K562 (cell line): ENCODE measurements at regions not wholly inside any gene's neighbourhood (a gene's known extent, or its start where the extent isn't known, plus 50 kb on each side); places are given as distances from the start of the nearest gene placed in this dataset.

Experiments
- ATAC-seq: fragments of 200-7000 bp; cut with Tn5 transposase; 3 replicates; pipeline ENCODE4 v1.9.1; 2020; ENCODE audit warnings: moderate library complexity
- BruUV-seq: library from RNA; stranded (reverse); fragments of 400-500 nt; replicated peaks from 2 replicates; lab custom pipeline; 2021; lab: Mats Ljungman, UMichigan
- CTCF ChIA-PET: fragments of 300-600 bp; formaldehyde crosslinking; extraction: SDS; loops from one replicate; lab custom pipeline; 2021; ENCODE audit warnings: low intra/inter-chr PET ratio; lab: Yijun Ruan, JAX
- POLR2A ChIA-PET: fragments of 300-600, 350-650 bp; sonication (Branson Sonifier 250); formaldehyde crosslinking; extraction: SDS; loops from one replicate; lab custom pipeline; 2021; ENCODE audit warnings: antibody characterized with exemption, inconsistent platforms; lab: Yijun Ruan, JAX
- DNase-seq, 4 experiments: peaks; one replicate each; pipeline versions ENCODE4 v3.0.0 to v3.0.0-alpha.2; 2011 to 2018; ENCODE audit warnings: low spot score in 3 of 4, mixed read lengths in 3 of 4; ENCODE audit errors: extremely low read depth in 1 of 4
- FAIRE-seq: peaks from 2 replicates; lab custom pipeline; 2011; peaks lifted over from hg19 to GRCh38; lab: Jason Lieb, UNC
- H2AFZ ChIP-seq: 2 replicates; pipeline ENCODE4 v1.6.0; 2011; ENCODE audit warnings: low read depth, low read length, control low read depth, inconsistent platforms
- H3K27ac ChIP-seq: fragments of 200-600 bp; 3 replicates; pipeline ENCODE4 v1.8.0; 2011; ENCODE audit warnings: low read depth, mild to moderate bottlenecking, control low read depth, inconsistent platforms, low read length, moderate library complexity, mixed read lengths; ENCODE audit errors: extremely low read depth
- H3K27me3 ChIP-seq, 2 experiments: fragments of 300-600 bp in 1 of 2; 2 replicates in 1 of 2; 3 replicates in 1 of 2; pipeline versions ENCODE4 v1.6.0 to v1.8.0; 2011; ENCODE audit warnings: inconsistent platforms in 2 of 2, low read length in 2 of 2, mild to moderate bottlenecking in 1 of 2, mixed read lengths in 1 of 2, moderate library complexity in 1 of 2; ENCODE audit not compliant: control insufficient read depth in 2 of 2, insufficient read depth in 2 of 2
- H3K36me3 ChIP-seq: fragments of 300-600 bp; 3 replicates; pipeline ENCODE4 v1.8.0; 2011; ENCODE audit warnings: mild to moderate bottlenecking, low read length, inconsistent platforms; ENCODE audit not compliant: control insufficient read depth, insufficient read depth
- H3K4me1 ChIP-seq, 2 experiments: fragments of 200-600 bp in 1 of 2; replicated peaks in 1 of 2; 2 replicates in 1 of 2; 3 replicates in 1 of 2; pipeline versions ENCODE4 v1.5.1 to v1.8.0; 2011; ENCODE audit warnings: inconsistent platforms in 2 of 2, low read length in 2 of 2, mild to moderate bottlenecking in 1 of 2, mixed read lengths in 1 of 2, moderate library complexity in 1 of 2; ENCODE audit not compliant: control insufficient read depth in 2 of 2, insufficient read depth in 2 of 2
- H3K4me2 ChIP-seq: 2 replicates; pipeline ENCODE4 v1.6.1; 2011; ENCODE audit warnings: low read length, control low read depth, inconsistent platforms, mixed read lengths; ENCODE audit not compliant: insufficient read depth
- H3K4me3 ChIP-seq: fragments of 200-600 bp; sonication (generic), shearing (Covaris generic); 2 replicates; pipeline ENCODE4 v1.5.1; 2016; ENCODE audit warnings: control low read depth, inconsistent platforms
- H3K79me2 ChIP-seq: fragments of 200-600 bp; 3 replicates; pipeline ENCODE4 v1.8.0; 2011; ENCODE audit warnings: low read length, inconsistent platforms; ENCODE audit not compliant: control insufficient read depth, insufficient read depth
- H3K9ac ChIP-seq, 2 experiments: 2 replicates each; pipeline versions ENCODE4 v1.6.0 to v1.6.1; 2011; ENCODE audit warnings: low read depth in 2 of 2, low read length in 2 of 2, control low read depth in 1 of 2, inconsistent platforms in 1 of 2, mild to moderate bottlenecking in 1 of 2, mixed read lengths in 1 of 2; ENCODE audit not compliant: insufficient read depth in 1 of 2
- H3K9me1 ChIP-seq: one replicate; pipeline ENCODE4 v1.6.0; 2011; ENCODE audit warnings: inconsistent platforms, mild to moderate bottlenecking, low read length, moderate library complexity; ENCODE audit not compliant: control insufficient read depth, insufficient read depth
- H3K9me3 ChIP-seq: replicated peaks from 2 replicates; pipeline ENCODE4 v1.5.1; 2011; ENCODE audit warnings: low read depth, low read length, inconsistent platforms; ENCODE audit not compliant: control insufficient read depth, insufficient read depth
- H4K20me1 ChIP-seq: replicated peaks from 2 replicates; pipeline ENCODE4 v1.6.1; 2011; ENCODE audit warnings: low read length, inconsistent platforms, mixed read lengths; ENCODE audit not compliant: control insufficient read depth, insufficient read depth
- GTF2A2 ChIP-seq: IDR thresholded peaks from 2 replicates; pipeline ENCODE4 v1.6.1; 2016; ENCODE audit warnings: mild to moderate bottlenecking, missing genetic modification characterization, missing compliant biosample characterization
- HDGF ChIP-seq: fragments of 450-650 bp; IDR thresholded peaks from 2 replicates; pipeline ENCODE4 v1.6.1; 2016
- JUNB ChIP-seq: fragments of 450-650 bp; formaldehyde crosslinking; conservative IDR thresholded peaks from 2 replicates; pipeline ENCODE4 v1.4.0; 2020; ENCODE audit warnings: mild to moderate bottlenecking
- KLF10 ChIP-seq: fragments of 250-450 bp; sonication (Bioruptor Pico); IDR thresholded peaks from 2 replicates; pipeline ENCODE4 v1.6.1; 2021; ENCODE audit warnings: matching md5 sums
- KLF16 ChIP-seq: IDR thresholded peaks from 2 replicates; pipeline ENCODE4 v1.6.1; 2016; ENCODE audit warnings: antibody characterized with exemption
- LCOR ChIP-seq: sonication (generic); formaldehyde crosslinking; IDR thresholded peaks from 2 replicates; pipeline ENCODE4 v1.8.0; 2022; ENCODE audit warnings: mild to moderate bottlenecking, missing genetic modification reagents
- MCM3 ChIP-seq: fragments of 450-650 bp; IDR thresholded peaks from 2 replicates; pipeline ENCODE4 v1.6.1; 2016
- MEF2D ChIP-seq: conservative IDR thresholded peaks from 2 replicates; pipeline ENCODE4 v1.6.1; 2016; ENCODE audit warnings: low read depth, missing genetic modification characterization, missing compliant biosample characterization
- NR3C1 ChIP-seq: sonication (generic); formaldehyde crosslinking; IDR thresholded peaks from 2 replicates; pipeline ENCODE4 v1.8.1; 2022; ENCODE audit warnings: missing genetic modification reagents
- RFX7 ChIP-seq: fragments of 250-450 bp; sonication (Bioruptor Pico); IDR thresholded peaks from 2 replicates; pipeline ENCODE4 v1.5.1; 2021; ENCODE audit warnings: mild to moderate bottlenecking
- SMAD4 ChIP-seq: fragments of 250-450 bp; sonication (Bioruptor Pico); conservative IDR thresholded peaks from 2 replicates; pipeline ENCODE4 v1.8.0; 2021; ENCODE audit warnings: inconsistent platforms, mild to moderate bottlenecking, moderate library complexity
- TFAP4 ChIP-seq: sonication (generic); formaldehyde crosslinking; IDR thresholded peaks from 2 replicates; pipeline ENCODE4 v1.8.0; 2022; ENCODE audit warnings: missing genetic modification reagents, mild to moderate bottlenecking, moderate library complexity, borderline replicate concordance
- ZNF134 ChIP-seq: fragments of 250-450 bp; sonication (Bioruptor Pico); conservative IDR thresholded peaks from 2 replicates; pipeline ENCODE4 v1.4.0; 2020
- ZNF232 ChIP-seq: sonication (generic); formaldehyde crosslinking; IDR thresholded peaks from 2 replicates; pipeline ENCODE4 v1.8.0; 2022; ENCODE audit warnings: mild to moderate bottlenecking, missing genetic modification reagents
- WGBS: fragments of 100-300 bp; shearing (Covaris generic); methylation state at CpG from one replicate; pipeline ENCODE4 v1.1.6; 2016; ENCODE audit warnings: low coverage, mixed read lengths; ENCODE audit not compliant: insufficient coverage; ENCODE audit errors: missing lambda C conversion rate; 5-methylcytosine and 5-hydroxymethylcytosine counted together
- in situ Hi-C: fragments of 300-500 bp; cut with MboI; formaldehyde crosslinking; loops from 4 replicates; pipeline ENCODE4 v1.15.0; 2018; ENCODE audit warnings: inconsistent platforms, mixed read lengths
- intact Hi-C: fragments of 100-400 bp; cut with micrococcal nuclease; formaldehyde crosslinking; loops from 2 replicates; pipeline ENCODE4 v1.14.2; 2022
- TF ChIP-seq, protein P1 (sequence below): fragments of 450-650 bp; formaldehyde crosslinking; IDR thresholded peaks from 2 replicates; pipeline ENCODE4 v1.4.0; 2022; ENCODE audit warnings: missing genetic modification characterization
- TF ChIP-seq, protein P2 (sequence below): fragments of 450-650 bp; IDR thresholded peaks from one replicate; pipeline ENCODE4 v1.6.1; 2018; ENCODE audit warnings: mild to moderate bottlenecking, moderate library complexity; ENCODE audit not compliant: partially characterized antibody

- H3K79me2 ChIP-seq, result no peaks in the 10 kb centered on the region
- CTCF ChIA-PET, result no interaction called here
- peak overlapping the region in 1 of 2 experiments; percentile 31; a peak in 1 of 4 replicates for H3K9ac ChIP-seq
- intact Hi-C loops, result no loop called here
- H2AFZ ChIP-seq, result 0 out of 2 replicates have a peak overlapping the region, but pooled peaks have one; percentile 33
- WGBS, result 54% methylated on average over 19 of the region's 24 CpGs
- H3K4me1 ChIP-seq, result peaks cover 11 to 25% of the 10 kb centered on the region in 2 experiments; a peak in 4 of 5 replicates
- in situ Hi-C loops, result no loop called here
- no peak overlapping the region for H3K4me3 ChIP-seq
- FAIRE-seq, result no peak
- no peaks in the 10 kb centered on the region for H3K9me1 ChIP-seq
- POLR2A ChIA-PET, result interaction anchor here (1.9 kb wide), 1 partner anchor 10 kb away, joined by 5 read pairs; no protein-coding TSS in a partner anchor
- H3K36me3 ChIP-seq, result no peaks in the 10 kb centered on the region
- DNase-seq, result no peak
- no peak; the same call in 2 of the 3 replicates for ATAC-seq
- H3K27me3 ChIP-seq, result no peaks in the 10 kb centered on the region; a peak in 1 of 5 replicates
- H3K4me2 ChIP-seq, result no peak overlapping the region
- H3K9me3 ChIP-seq, result no peaks in the 10 kb centered on the region
- BruUV-seq, result no TSS peak
- H3K27ac ChIP-seq, result no peak overlapping the region
- H4K20me1 ChIP-seq, result no peaks in the 10 kb centered on the region
- no peak for TF ChIP-seq LCOR (CRISPR knock-in tag)
- TF ChIP-seq, protein P1, sequence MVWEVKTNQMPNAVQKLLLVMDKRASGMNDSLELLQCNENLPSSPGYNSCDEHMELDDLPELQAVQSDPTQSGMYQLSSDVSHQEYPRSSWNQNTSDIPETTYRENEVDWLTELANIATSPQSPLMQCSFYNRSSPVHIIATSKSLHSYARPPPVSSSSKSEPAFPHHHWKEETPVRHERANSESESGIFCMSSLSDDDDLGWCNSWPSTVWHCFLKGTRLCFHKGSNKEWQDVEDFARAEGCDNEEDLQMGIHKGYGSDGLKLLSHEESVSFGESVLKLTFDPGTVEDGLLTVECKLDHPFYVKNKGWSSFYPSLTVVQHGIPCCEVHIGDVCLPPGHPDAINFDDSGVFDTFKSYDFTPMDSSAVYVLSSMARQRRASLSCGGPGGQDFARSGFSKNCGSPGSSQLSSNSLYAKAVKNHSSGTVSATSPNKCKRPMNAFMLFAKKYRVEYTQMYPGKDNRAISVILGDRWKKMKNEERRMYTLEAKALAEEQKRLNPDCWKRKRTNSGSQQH, result no peak
- TF ChIP-seq, protein P2, sequence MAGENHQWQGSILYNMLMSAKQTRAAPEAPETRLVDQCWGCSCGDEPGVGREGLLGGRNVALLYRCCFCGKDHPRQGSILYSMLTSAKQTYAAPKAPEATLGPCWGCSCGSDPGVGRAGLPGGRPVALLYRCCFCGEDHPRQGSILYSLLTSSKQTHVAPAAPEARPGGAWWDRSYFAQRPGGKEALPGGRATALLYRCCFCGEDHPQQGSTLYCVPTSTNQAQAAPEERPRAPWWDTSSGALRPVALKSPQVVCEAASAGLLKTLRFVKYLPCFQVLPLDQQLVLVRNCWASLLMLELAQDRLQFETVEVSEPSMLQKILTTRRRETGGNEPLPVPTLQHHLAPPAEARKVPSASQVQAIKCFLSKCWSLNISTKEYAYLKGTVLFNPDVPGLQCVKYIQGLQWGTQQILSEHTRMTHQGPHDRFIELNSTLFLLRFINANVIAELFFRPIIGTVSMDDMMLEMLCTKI, result no peak
- no peak for TF ChIP-seq HDGF
- TF ChIP-seq NR3C1 (CRISPR knock-in tag), result no peak
- no peak for TF ChIP-seq KLF10
- no peak for TF ChIP-seq ZNF134 (CRISPR knock-in tag)
- TF ChIP-seq JUNB (CRISPR knock-in tag), result no peak
- TF ChIP-seq ZNF232 (CRISPR knock-in tag), result no peak
- TF ChIP-seq MCM3, result no peak
- no peak for TF ChIP-seq KLF16
- TF ChIP-seq MEF2D (tag), result no peak
- TF ChIP-seq RFX7 (CRISPR knock-in tag), result no peak
- no peak for TF ChIP-seq TFAP4
- no peak for TF ChIP-seq SMAD4 (CRISPR knock-in tag)
- TF ChIP-seq GTF2A2 (tag), result no peak
These were observed 109.4 kb upstream of the ANO1 start for GRCh38 chr11:69968396-69969347.
